GM21717 (cell line): ENCODE measurements at regions not wholly inside any gene's neighbourhood (a gene's known extent, or its start where the extent isn't known, plus 50 kb on each side); places are given as distances from the start of the nearest gene placed in this dataset.
"Not testable (repeated sequence)": the region's sequence is repeated elsewhere in the genome, so short reads cannot be mapped to it uniquely, and the experiment has no call there.

Experiments
- ATAC-seq: cut with Tn5 transposase; IDR thresholded peaks from one replicate; pipeline ENCODE4 v1.9.1; 2021; ENCODE audit warnings: mild to moderate bottlenecking, moderate library complexity; ENCODE audit not compliant: unreplicated experiment

GRCh38 chr1:103469801-103470200, 55.7 kb upstream of the RNPC3 start:
- no peak for ATAC-seq

- no peak for ATAC-seq
Observed at GRCh38 chr1:103467100-103467499, 58.4 kb upstream of the RNPC3 start.

GRCh38 chr1:103461161-103462105, 64.1 kb upstream of the RNPC3 start:
- no peak for ATAC-seq

- ATAC-seq, result no peak
Observed at GRCh38 chr1:103460511-103460910, 65.0 kb upstream of the RNPC3 start.

GRCh38 chr1:103459346-103459745, 66.2 kb upstream of the RNPC3 start:
- ATAC-seq, result no peak

GRCh38 chr1:103457886-103458455, 67.5 kb upstream of the RNPC3 start:
- no peak for ATAC-seq

GRCh38 chr1:103448560-103448959, 76.9 kb upstream of the RNPC3 start:
- no peak for ATAC-seq

- no peak for ATAC-seq
Observed at GRCh38 chr1:103447471-103447870, 78.0 kb upstream of the RNPC3 start.

GRCh38 chr1:103441342-103441741, 84.2 kb upstream of the RNPC3 start:
- no peak for ATAC-seq

GRCh38 chr1:103436568-103437100, 88.9 kb upstream of the RNPC3 start:
- ATAC-seq, result not testable (repeated sequence)

GRCh38 chr1:103435443-103435842, 90.1 kb upstream of the RNPC3 start:
- no peak for ATAC-seq

- ATAC-seq, result no peak
Observed at GRCh38 chr1:103424650-103425049, 100.8 kb upstream of the RNPC3 start.

GRCh38 chr1:103416681-103417286, 108.7 kb upstream of the RNPC3 start:
- ATAC-seq, result no peak

GRCh38 chr1:103387898-103388297, 137.6 kb upstream of the RNPC3 start:
- ATAC-seq, result no peak

- no peak for ATAC-seq
Observed at GRCh38 chr1:103373991-103374390, 151.5 kb upstream of the RNPC3 start.

- ATAC-seq, result no peak
Observed at GRCh38 chr1:103372866-103373265, 152.6 kb upstream of the RNPC3 start.

GRCh38 chr1:103371234-103371633, 154.3 kb upstream of the RNPC3 start:
- no peak for ATAC-seq

- ATAC-seq, result no peak
Observed at GRCh38 chr1:103367186-103367585, 158.3 kb upstream of the RNPC3 start.

- ATAC-seq, result no peak
Observed at GRCh38 chr1:103365860-103366569, 159.5 kb upstream of the RNPC3 start.

- no peak for ATAC-seq
Observed at GRCh38 chr1:103363008-103363365, 162.5 kb upstream of the RNPC3 start.

- no peak for ATAC-seq
Observed at GRCh38 chr1:103362348-103363007, 163.0 kb upstream of the RNPC3 start.
